SK-N-DZ (cell line): ENCODE measurements at regions not wholly inside any gene's neighbourhood (a gene's known extent, or its start where the extent isn't known, plus 50 kb on each side); places are given as distances from the start of the nearest gene placed in this dataset.

Experiments
- DNase-seq: peaks from one replicate; pipeline ENCODE4 v3.0.0-alpha.2; 2015; ENCODE audit warnings: low spot score

GRCh38 chr14:44712024-44712815, 205.1 kb upstream of the FSCB start:
- DNase-seq = no peak

DNA sequence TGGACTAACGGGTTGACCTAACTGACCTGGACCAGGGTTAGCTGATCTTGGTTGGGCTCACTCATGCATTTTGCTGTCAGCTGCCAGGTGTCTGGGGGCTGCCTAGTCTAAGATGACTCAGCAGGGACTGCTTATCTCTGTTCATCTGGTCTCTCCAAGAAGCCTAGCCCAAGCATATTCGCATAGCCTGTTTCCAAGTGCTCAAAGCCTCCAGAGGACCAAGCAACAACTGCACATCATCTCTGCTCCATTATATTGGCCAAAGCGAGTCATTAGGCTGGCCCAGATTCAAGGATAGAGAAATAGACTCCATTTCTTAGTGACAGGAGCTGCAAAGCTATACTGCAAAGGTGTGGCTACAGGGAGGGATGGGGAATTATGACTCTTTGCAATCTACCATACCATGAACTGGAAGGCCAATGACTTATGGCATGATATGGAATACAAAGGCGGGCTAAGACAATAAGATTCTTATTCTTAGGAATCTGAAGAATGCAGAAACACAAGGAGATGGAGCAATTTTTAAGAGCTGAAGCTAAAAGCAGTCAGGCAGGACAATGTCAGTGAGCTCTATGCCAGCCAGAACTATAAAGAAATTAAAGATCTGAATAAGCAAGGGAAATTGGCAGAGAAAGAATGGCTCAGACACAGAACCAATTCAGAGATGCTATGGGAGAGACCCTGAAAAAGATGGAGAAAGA, 194.6 kb upstream of the FSCB start:
- peak; percentile 9 for DNase-seq

- no peak for DNase-seq
Observed at GRCh38 chr14:44700694-44701093, 193.6 kb upstream of the FSCB start.

DNA sequence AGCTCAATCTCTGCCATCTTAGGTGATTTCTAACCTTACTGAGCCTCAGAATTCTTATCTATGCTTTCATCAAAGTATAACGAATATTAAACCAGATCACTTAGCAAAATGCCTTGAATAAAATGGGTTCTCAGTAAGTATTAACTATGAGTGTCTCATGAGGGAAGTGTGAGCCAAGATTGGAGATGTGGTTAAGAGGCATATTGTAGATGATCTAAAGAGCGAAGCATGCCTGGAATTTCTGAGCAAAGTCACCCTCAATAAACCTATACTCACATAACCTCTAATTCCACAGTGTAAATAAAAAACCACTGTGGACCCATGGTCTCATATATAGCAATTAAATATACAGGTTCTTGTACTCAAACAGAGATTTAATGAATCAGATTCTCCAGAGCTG, 193.1 kb upstream of the FSCB start:
- no peak for DNase-seq

- DNase-seq = no peak
Observed at GRCh38 chr14:44699391-44699790, 192.3 kb upstream of the FSCB start.

DNA sequence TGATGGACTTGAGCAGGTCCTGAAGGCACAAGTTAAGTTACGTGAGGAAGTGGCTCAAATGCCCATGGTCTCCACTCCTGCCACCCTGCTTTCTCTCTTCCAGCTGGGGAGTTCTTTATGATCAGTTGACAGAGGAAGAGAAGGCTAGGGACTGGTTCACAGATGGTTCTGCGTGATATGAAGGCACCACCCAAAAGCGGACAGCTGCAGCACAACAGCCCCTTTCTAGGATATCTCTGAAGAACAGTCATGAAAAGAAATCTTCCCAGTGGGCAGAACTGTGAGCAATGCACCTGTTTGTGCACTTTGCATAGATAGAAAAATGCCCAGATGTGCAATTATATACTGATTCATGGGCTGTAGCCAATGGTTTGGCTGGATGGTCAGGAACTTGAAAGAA, 162.4 kb upstream of the FSCB start:
- DNase-seq = no peak

GRCh38 chr14:44663136-44663535, 156.1 kb upstream of the FSCB start:
- no peak for DNase-seq

DNA sequence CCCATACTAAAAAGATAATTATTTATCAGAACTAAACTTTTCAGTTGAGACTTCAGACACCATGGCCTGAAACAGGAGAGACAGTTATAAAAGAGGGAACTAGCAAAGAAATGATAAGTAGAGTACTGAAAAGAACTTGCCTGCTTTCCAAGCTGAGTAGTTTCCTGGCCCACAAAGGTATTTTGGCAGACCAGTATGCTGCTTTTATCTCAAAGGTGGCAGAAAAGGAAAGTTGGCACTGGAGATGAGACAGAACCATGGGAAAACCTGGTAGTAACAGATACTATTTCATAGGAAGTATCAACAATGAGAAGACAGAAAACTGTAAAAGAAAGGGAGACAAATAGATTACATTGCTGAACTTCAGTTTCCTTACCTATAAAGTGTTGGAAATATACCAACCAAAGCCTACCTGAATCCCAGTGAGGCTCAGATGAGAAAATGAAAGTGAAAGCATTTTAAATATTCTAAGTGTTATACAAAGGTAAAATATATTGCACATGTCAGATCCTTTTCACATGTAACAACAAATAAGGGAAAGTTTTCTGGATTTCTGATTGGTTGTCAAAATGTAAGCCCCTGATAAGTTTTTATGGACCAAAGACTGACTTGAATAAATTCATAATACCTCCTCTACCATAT, 155.3 kb upstream of the FSCB start:
- DNase-seq = no peak

GRCh38 chr14:44658389-44658696, 151.3 kb upstream of the FSCB start:
- no peak for DNase-seq

GRCh38 chr14:44657696-44658388, 150.8 kb upstream of the FSCB start:
- no peak for DNase-seq

DNA sequence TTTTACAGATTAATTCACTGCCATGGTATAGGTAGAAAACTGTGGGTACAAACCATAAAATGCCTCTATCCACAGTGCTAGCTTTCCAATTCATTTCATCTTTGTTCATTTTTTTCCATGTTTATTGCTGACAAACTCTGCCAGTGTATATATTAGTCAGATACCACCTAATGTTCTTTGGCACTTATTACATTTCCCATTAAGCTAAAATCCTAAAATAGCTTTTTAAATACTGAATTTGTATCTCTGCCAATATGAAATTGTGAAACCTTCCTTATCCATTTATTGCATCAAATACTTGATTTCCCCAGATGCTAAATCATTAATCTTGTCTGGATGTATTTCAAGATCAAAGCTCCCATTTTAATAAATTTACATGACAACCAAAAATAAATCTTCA, 150.1 kb upstream of the FSCB start:
- no peak for DNase-seq

DNA sequence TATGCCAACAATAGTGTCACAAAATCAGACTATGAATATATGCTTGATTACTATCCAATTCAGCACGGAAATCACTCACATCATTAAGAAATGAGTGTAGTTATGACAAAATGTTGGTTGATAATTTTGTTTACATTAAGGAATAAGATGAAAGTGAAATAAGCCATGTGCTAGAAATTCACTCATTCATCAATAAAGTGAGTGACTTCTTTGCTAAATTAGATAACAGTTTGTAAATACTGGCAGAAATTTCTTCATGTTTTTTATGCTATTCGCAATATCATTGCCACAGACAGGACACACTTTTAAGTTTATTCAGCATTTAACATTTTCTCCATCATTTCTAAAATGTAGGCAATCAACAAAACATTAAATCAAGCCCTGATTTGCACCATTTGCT, 147.5 kb upstream of the FSCB start:
- DNase-seq = no peak

DNA sequence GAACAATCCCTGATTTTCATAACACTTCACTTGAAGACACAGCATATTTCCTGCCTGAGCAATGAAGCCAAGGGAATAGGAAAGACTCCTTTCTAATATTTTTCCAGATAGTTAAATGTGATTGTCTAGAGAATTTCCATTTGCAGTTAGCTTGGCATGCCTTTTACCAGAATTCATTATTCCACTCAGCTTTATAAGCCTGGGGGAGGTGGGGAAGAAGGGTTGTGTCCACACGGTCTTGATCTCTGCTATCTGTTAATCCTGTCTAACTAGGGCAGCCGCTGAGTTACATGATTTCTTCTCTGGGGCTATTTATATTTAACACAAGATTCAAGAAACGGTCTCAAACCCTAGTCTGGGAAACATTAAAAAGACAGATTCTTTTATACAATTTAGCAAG, 146.6 kb upstream of the FSCB start:
- DNase-seq = no peak

GRCh38 chr14:44652640-44653039, 145.6 kb upstream of the FSCB start:
- DNase-seq = no peak

DNA sequence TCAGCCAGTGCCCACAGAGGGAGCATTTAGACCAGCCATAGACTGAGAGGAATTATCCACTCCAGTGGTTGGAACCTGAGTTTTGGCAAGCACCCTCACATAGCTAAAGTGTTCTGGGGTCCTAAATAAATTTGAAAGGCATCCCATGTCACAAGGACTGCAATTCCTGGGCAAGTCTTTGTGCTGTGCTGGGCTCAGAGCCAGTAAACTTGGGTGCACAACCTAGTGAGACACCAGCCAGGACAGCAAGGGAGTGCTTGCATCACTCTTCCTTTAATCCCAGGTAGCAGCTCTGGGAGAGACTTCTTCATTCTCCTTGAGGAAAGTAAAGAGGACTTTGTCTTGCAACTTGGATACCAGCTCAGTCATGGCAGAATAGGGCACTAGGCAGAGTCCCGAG, 142.0 kb upstream of the FSCB start:
- no peak for DNase-seq

GRCh38 chr14:44640416-44640815, 133.3 kb upstream of the FSCB start:
- DNase-seq = no peak

DNA sequence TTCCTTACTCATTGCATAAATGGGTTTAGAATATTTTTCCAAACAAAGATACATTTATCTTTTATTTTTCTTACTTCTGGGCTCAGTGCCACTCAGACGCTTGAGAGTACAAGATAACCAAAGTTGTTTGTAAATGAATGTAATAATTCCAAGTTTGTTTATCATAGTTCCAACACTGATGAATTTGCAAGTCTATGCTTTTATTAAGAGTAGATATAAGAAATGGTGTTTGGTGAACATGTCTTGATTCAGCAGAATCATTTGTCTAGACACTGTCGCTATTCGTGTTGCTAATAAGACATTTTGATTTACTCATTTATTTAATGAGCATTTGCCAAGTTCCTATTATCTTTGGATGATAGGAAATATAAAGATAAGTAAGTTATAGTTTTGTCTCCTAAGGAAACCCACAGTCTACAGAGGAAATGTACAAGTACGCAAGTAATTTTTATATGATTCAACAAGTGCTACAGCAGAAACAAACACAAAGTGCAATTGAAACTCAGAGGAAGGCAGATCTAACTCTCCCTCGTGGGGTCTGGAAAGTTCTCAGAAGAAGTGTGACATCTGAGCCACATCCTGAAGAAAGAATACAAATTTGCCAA, 132.8 kb upstream of the FSCB start:
- DNase-seq = no peak

- DNase-seq = no peak
Observed at GRCh38 chr14:44634692-44635091, 127.6 kb upstream of the FSCB start.

GRCh38 chr14:44626423-44626822, 119.3 kb upstream of the FSCB start:
- DNase-seq = no peak

GRCh38 chr14:44625098-44625497, 118.0 kb upstream of the FSCB start:
- no peak for DNase-seq

GRCh38 chr14:44620121-44621019, 113.3 kb upstream of the FSCB start:
- DNase-seq = no peak
